ENCODE measurements at regions not wholly inside any gene's neighbourhood (a gene's known extent, or its start where the extent isn't known, plus 50 kb on each side); places are given as distances from the start of the nearest gene placed in this dataset.

DNA sequence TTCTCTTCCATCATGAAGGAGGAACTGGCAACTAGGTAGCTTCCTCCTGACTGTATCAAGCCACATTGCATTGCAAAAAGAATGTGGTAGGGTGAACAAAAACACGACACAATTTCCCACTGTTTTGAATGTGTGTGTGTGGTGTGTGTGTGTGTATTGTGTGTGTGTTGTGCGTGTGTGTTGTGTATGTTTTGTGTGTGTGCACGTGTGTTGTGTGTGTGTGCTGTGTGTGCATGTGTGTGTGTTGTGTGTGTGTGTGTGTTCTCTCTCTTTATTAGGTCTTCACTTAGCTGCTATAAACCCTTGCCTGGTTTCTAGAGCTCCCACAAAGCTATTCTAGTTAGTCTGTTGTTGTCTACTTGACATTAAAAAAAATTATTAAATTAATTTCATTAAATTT, 550.0 kb upstream of the GYPC start:
- H3K4me3 ChIP-seq (ENCODE audit: low read length): no peak overlapping the region
- H3F3A ChIP-seq (ENCODE audit: insufficient read depth, low read length): no peaks in the 10 kb centered on the region
- H3K9me3 ChIP-seq (replicated peaks; ENCODE audit: insufficient read depth, low read length): no peaks in the 10 kb centered on the region
- H3K27me3 ChIP-seq (replicated peaks; ENCODE audit: insufficient read depth, low read length): no peaks in the 10 kb centered on the region
- no peak overlapping the region for H2AFZ ChIP-seq (ENCODE audit: low read length)
- H3K9ac ChIP-seq (ENCODE audit: low read length): no peak overlapping the region
- no peak for DNase-seq
- no peaks in the 10 kb centered on the region for H3K79me2 ChIP-seq (ENCODE audit: low read length)
- no peaks in the 10 kb centered on the region for H4K20me1 ChIP-seq (ENCODE audit: insufficient read depth, low read length)
- no peak overlapping the region for H3K4me2 ChIP-seq (ENCODE audit: low read depth, low read length)
- no peak overlapping the region for H3K27ac ChIP-seq (ENCODE audit: low read length)
- no peaks in the 10 kb centered on the region for H3K9me2 ChIP-seq (replicated peaks; ENCODE audit: insufficient read depth, low read length)
- no peaks in the 10 kb centered on the region for H3K36me3 ChIP-seq (replicated peaks; ENCODE audit: insufficient read depth, low read length)
- H3K4me1 ChIP-seq (ENCODE audit: low read length): no peaks in the 10 kb centered on the region
- TF ChIP-seq, protein P1, sequence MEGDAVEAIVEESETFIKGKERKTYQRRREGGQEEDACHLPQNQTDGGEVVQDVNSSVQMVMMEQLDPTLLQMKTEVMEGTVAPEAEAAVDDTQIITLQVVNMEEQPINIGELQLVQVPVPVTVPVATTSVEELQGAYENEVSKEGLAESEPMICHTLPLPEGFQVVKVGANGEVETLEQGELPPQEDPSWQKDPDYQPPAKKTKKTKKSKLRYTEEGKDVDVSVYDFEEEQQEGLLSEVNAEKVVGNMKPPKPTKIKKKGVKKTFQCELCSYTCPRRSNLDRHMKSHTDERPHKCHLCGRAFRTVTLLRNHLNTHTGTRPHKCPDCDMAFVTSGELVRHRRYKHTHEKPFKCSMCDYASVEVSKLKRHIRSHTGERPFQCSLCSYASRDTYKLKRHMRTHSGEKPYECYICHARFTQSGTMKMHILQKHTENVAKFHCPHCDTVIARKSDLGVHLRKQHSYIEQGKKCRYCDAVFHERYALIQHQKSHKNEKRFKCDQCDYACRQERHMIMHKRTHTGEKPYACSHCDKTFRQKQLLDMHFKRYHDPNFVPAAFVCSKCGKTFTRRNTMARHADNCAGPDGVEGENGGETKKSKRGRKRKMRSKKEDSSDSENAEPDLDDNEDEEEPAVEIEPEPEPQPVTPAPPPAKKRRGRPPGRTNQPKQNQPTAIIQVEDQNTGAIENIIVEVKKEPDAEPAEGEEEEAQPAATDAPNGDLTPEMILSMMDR (IDR thresholded peaks at IDR 0.05; ENCODE audit: low read length): no peak
- TF ChIP-seq EZH2phosphoT487 (IDR thresholded peaks at IDR 0.05; ENCODE audit: low read length) (no peak), EZH2 (optimal IDR thresholded peaks at IDR 0.05; ENCODE audit: low read depth, low read length) (no peak)

DNA sequence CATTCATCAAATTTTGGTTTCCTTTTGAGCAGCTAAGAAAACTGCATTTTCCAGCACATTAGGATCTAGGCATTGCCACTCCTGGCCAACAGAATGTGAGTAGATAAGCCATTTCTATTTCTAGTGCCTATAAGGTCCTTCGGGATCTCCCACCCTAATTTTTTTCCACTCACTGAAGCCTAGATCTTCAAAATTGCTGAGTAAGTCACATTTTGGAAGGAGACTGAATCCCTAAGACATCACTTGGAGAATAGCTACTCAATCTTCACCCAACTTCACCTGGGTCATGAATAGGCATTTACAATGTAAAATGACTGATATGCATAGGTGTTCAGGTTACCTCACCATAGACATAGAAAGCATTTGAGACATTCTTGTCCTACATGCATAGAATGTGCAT, 548.1 kb upstream of the GYPC start:
- H3F3A ChIP-seq (ENCODE audit: insufficient read depth, low read length): no peaks in the 10 kb centered on the region
- no peak overlapping the region for H3K4me3 ChIP-seq (ENCODE audit: low read length)
- no peak overlapping the region for H3K4me2 ChIP-seq (ENCODE audit: low read depth, low read length)
- H4K20me1 ChIP-seq (ENCODE audit: insufficient read depth, low read length): no peaks in the 10 kb centered on the region
- no peaks in the 10 kb centered on the region for H3K9me3 ChIP-seq (replicated peaks; ENCODE audit: insufficient read depth, low read length)
- H2AFZ ChIP-seq (ENCODE audit: low read length): no peak overlapping the region
- no peaks in the 10 kb centered on the region for H3K9me2 ChIP-seq (replicated peaks; ENCODE audit: insufficient read depth, low read length)
- no peaks in the 10 kb centered on the region for H3K4me1 ChIP-seq (ENCODE audit: low read length)
- no peak for DNase-seq
- H3K79me2 ChIP-seq (ENCODE audit: low read length): no peaks in the 10 kb centered on the region
- H3K9ac ChIP-seq (ENCODE audit: low read length): no peak overlapping the region
- no peaks in the 10 kb centered on the region for H3K36me3 ChIP-seq (replicated peaks; ENCODE audit: insufficient read depth, low read length)
- H3K27ac ChIP-seq (ENCODE audit: low read length): no peak overlapping the region
- TF ChIP-seq EZH2phosphoT487 (IDR thresholded peaks at IDR 0.05; ENCODE audit: low read length) (no peak), EZH2 (optimal IDR thresholded peaks at IDR 0.05; ENCODE audit: low read depth, low read length) (no peak)
- TF ChIP-seq, protein P1 (IDR thresholded peaks at IDR 0.05; ENCODE audit: low read length): no peak
- no peaks in the 10 kb centered on the region for H3K27me3 ChIP-seq (replicated peaks; ENCODE audit: insufficient read depth, low read length)

DNA sequence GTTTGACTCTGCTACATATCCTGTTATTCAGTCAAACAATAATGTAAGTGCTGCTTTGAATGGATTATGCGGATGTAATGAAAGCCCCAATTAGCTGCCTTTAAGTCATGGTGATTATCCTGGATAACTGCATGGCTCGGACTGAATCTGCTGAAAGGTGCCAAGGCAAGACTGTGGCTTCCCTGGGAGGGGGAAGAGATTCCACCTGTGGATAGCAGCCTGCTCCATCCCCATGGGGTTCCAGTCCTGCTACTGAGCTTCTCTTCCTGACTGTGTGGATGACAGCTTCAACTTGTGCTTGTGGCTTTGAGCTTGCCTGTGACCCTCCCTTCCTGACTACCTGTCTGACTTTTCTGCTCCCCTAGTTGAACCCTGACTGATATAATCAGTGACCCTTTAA, 540.0 kb upstream of the GYPC start:
- Histone ChIP-seq H3F3A (ENCODE audit: insufficient read depth, low read length) (no peaks in the 10 kb centered on the region), H3K4me2 (ENCODE audit: low read depth, low read length) (no peak overlapping the region), H3K9ac (ENCODE audit: low read length) (no peak overlapping the region), H4K20me1 (ENCODE audit: insufficient read depth, low read length) (no peaks in the 10 kb centered on the region), H3K36me3 (replicated peaks; ENCODE audit: insufficient read depth, low read length) (no peaks in the 10 kb centered on the region), H3K4me1 (ENCODE audit: low read length) (no peaks in the 10 kb centered on the region), H3K27me3 (replicated peaks; ENCODE audit: insufficient read depth, low read length) (no peaks in the 10 kb centered on the region), H3K4me3 (ENCODE audit: low read length) (no peak overlapping the region), H3K9me3 (replicated peaks; ENCODE audit: insufficient read depth, low read length) (no peaks in the 10 kb centered on the region), H3K9me2 (replicated peaks; ENCODE audit: insufficient read depth, low read length) (no peaks in the 10 kb centered on the region), H3K79me2 (ENCODE audit: low read length) (no peaks in the 10 kb centered on the region), H2AFZ (ENCODE audit: low read length) (no peak overlapping the region), H3K27ac (ENCODE audit: low read length) (no peak overlapping the region)
- DNase-seq: no peak
- no peak for TF ChIP-seq EZH2phosphoT487 (IDR thresholded peaks at IDR 0.05; ENCODE audit: low read length)
- TF ChIP-seq, protein P1 (IDR thresholded peaks at IDR 0.05; ENCODE audit: low read length): no peak
- TF ChIP-seq EZH2 (optimal IDR thresholded peaks at IDR 0.05; ENCODE audit: low read depth, low read length): no peak
